Activated naive CD8-positive, alpha-beta T cell treated with anti-CD3 and anti-CD28 coated beads, Interleukin-2, amount 10 ng/mL, durations not matched to agents 7 days and 5 days (primary cell): ENCODE measurements at regions not wholly inside any gene's neighbourhood (a gene's known extent, or its start where the extent isn't known, plus 50 kb on each side); places are given as distances from the start of the nearest gene placed in this dataset.

ENCODE experiments used
- ATAC-seq: fragments of 150-1000 bp; cut with Tn5 transposase; one replicate; pipeline ENCODE4 v1.10.0; 2021; ENCODE audit warnings: low read depth, moderate library complexity
- POLR2A ChIA-PET: fragments of 350-600 bp; sonication (Branson Sonifier 250); formaldehyde crosslinking; loops from one replicate; lab custom pipeline; 2021; ENCODE audit warnings: antibody characterized with exemption; lab: Charles Lee
- DNase-seq: peaks from one replicate; pipeline ENCODE4 v3.0.0; 2021
- H3K27ac Mint-ChIP-seq: one replicate; pipeline ENCODE4 v1.8.0; 2022; ENCODE audit warnings: mild to moderate bottlenecking, mixed read lengths
- H3K27me3 Mint-ChIP-seq: one replicate; pipeline ENCODE4 v1.8.0; 2022; ENCODE audit warnings: mild to moderate bottlenecking, moderate library complexity, mixed read lengths
- H3K36me3 Mint-ChIP-seq: one replicate; pipeline ENCODE4 v1.8.0; 2021; ENCODE audit warnings: mild to moderate bottlenecking, mixed read lengths
- H3K4me1 Mint-ChIP-seq: one replicate; pipeline ENCODE4 v1.8.0; 2021; ENCODE audit warnings: mixed read lengths
- H3K4me3 Mint-ChIP-seq: one replicate; pipeline ENCODE4 v1.8.0; 2022; ENCODE audit warnings: mild to moderate bottlenecking, moderate library complexity, mixed read lengths
- H3K9me3 Mint-ChIP-seq: one replicate; pipeline ENCODE4 v1.8.0; 2021; ENCODE audit warnings: mixed read lengths

DNA sequence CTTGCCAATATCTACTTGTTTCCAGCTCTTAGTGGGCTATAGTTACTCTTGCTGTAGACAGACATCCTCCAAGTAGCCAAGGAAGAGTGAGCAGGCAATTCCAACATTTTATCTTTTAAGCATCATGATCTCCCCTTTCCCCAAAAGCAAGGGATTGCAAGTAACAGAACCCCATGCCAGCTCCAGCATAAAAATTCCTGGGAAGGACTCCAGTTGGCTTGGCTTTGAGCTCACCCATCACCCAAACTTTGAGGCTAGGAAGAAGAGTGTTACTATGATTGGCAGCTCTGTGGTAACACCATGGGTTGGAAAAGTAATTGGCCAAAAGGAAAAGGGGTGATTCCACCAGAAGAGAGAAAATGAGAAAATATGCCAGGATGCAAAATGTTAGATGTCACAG is 1086.4 kb upstream of the RBFOX1 start:
- Mint-ChIP-seq H3K27me3 (no peaks in the 10 kb centered on the region), H3K4me3 (no peak overlapping the region), H3K4me1 (no peaks in the 10 kb centered on the region), H3K27ac (no peak overlapping the region), H3K36me3 (no peaks in the 10 kb centered on the region), H3K9me3 (no peaks in the 10 kb centered on the region)
- POLR2A ChIA-PET, result no interaction called here
- DNase-seq (no peak), ATAC-seq (no peak)

DNA sequence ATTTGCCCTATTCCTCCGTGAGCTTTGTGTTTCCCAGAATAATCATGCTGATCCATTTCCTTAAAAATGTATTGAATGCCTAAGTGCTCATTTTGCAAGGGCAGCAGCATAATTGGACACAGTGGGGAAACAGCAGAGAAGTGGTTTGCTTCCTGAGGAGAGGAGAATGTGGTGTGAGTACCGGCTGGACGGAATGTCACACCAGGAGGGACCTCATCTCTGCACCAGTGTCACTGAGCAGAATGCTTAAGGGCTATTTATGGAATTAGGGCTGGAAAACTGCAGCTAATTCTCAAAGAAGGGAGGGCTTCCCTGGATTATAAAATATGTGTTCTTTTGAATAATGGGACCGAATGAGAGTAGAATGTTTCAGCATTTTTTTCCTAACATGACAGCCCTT is 1100.6 kb upstream of the RBFOX1 start:
- no peaks in the 10 kb centered on the region for H3K27me3 Mint-ChIP-seq
- H3K27ac Mint-ChIP-seq, result no peak overlapping the region
- POLR2A ChIA-PET, result no interaction called here
- DNase-seq, result no peak
- ATAC-seq, result no peak
- no peaks in the 10 kb centered on the region for H3K36me3 Mint-ChIP-seq
- H3K9me3 Mint-ChIP-seq, result peaks cover 2% of the 10 kb centered on the region
- H3K4me1 Mint-ChIP-seq, result no peaks in the 10 kb centered on the region
- H3K4me3 Mint-ChIP-seq, result no peak overlapping the region

DNA sequence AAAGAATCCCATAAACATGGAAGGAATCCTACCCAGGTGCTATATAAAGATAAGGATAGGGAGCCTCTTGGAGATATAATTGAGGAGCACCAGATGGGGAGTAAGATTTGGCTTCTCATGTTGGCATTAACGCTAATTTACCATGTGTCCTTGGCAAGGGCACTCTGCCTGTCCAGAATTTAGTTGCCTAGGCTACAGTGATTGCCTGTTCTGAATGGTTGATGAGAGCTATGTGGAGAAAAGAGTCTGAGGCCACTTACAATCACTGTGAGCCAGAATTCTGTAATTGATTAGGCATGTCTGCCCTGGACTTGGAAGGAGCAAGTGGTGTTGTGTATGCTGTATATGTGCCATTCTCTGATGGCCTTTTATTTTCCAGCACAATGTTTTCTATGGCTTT is 1101.2 kb upstream of the RBFOX1 start:
- Mint-ChIP-seq H3K27ac (no peak overlapping the region), H3K36me3 (no peaks in the 10 kb centered on the region), H3K4me1 (no peaks in the 10 kb centered on the region), H3K9me3 (peaks cover 2% of the 10 kb centered on the region), H3K4me3 (no peak overlapping the region), H3K27me3 (no peaks in the 10 kb centered on the region)
- no peak for ATAC-seq
- DNase-seq, result no peak
- POLR2A ChIA-PET, result no interaction called here

DNA sequence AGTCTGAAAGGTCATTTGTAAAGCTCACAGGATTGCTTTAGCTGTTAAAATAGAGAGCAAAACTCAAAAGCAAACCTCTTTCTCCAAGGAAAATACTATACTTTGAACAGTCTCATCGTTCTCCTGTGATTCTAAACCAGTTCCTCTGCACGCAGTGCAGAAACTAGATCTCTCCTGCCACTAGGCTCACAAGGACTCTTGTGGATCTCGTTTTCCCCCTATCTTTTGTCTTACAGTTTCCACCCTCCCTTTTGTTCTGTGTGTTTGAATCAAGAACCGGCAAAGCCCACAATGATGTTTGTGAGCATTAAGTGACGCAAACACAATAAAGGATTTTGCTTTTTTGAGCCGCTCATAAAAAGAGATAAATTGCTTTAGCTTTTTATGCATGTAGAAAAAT is 1103.5 kb upstream of the RBFOX1 start:
- H3K4me1 Mint-ChIP-seq, result no peaks in the 10 kb centered on the region
- H3K27me3 Mint-ChIP-seq, result no peaks in the 10 kb centered on the region
- H3K9me3 Mint-ChIP-seq, result peaks cover 3% of the 10 kb centered on the region
- no peaks in the 10 kb centered on the region for H3K36me3 Mint-ChIP-seq
- POLR2A ChIA-PET, result no interaction called here
- DNase-seq (no peak), ATAC-seq (no peak)
- no peak overlapping the region for H3K27ac Mint-ChIP-seq
- no peak overlapping the region for H3K4me3 Mint-ChIP-seq

DNA sequence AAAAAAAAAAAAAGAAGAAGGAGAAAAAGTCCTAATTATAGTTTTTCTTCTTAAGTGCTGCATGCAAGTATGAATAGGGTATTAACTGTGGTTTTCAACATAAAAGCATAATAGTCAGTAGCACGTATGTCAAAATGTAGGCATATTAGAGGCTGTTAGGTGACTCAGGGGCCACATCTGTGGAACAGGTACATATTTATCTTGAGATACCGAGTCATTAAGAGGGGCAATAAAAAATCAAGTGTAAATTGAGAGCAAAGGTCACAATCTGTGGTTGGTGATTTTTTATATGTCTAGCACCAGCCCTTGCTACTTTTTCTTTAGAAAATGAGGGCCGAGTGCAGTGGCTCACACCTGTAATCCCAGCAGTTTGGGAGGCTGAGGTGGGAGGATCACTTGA is 1113.8 kb upstream of the RBFOX1 start:
- no peak overlapping the region for H3K4me3 Mint-ChIP-seq
- DNase-seq (no peak), ATAC-seq (no peak)
- peaks cover 4% of the 10 kb centered on the region for H3K9me3 Mint-ChIP-seq
- POLR2A ChIA-PET, result no interaction called here
- no peaks in the 10 kb centered on the region for H3K4me1 Mint-ChIP-seq
- H3K27me3 Mint-ChIP-seq, result no peaks in the 10 kb centered on the region
- no peaks in the 10 kb centered on the region for H3K36me3 Mint-ChIP-seq
- no peak overlapping the region for H3K27ac Mint-ChIP-seq

DNA sequence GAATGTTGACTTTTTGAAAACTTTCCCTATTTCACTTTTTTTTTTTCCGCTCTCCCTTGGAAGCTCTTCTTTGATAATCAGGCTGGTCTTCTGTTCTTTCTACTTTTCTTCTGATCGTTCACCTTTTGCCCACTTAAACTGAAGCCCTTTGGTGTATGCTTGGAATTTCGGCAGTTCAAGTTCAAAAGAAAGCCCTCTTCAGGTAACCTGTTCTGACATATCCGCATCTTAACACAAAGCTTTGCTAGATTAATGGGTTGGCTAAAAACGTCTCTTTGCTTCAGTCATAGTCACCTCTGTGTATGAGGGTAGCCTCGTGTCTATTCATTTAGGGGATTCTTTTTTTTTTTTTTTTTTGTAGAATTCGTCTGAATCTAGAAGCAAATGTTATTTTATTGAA is 1115.8 kb upstream of the RBFOX1 start:
- Mint-ChIP-seq H3K4me1 (no peaks in the 10 kb centered on the region), H3K27me3 (no peaks in the 10 kb centered on the region), H3K27ac (no peak overlapping the region), H3K4me3 (no peak overlapping the region), H3K36me3 (no peaks in the 10 kb centered on the region), H3K9me3 (peaks cover 1% of the 10 kb centered on the region)
- no peak for ATAC-seq
- POLR2A ChIA-PET, result no interaction called here
- no peak for DNase-seq

DNA sequence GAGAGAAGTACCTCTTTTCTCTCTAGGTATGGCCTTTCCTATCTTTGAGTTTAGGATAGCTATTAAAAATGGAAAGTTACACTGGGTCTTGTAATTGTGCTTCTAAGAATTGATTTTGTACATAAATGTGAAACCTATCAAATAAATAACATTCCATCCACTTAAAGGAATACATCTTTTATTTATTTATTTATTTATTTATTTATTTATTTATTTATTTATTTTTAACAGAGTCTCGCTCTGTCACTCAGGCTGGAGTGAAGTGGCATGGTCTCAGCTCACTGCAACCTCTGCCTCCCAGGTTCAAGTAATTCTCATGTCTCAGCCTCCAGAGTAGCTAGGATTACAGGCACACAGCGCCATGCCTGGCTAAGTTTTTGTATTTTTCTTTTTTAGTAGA is 1114.0 kb upstream of the EEF2KMT start:
- no peak overlapping the region for H3K27ac Mint-ChIP-seq
- H3K9me3 Mint-ChIP-seq, result peaks cover 5% of the 10 kb centered on the region

DNA sequence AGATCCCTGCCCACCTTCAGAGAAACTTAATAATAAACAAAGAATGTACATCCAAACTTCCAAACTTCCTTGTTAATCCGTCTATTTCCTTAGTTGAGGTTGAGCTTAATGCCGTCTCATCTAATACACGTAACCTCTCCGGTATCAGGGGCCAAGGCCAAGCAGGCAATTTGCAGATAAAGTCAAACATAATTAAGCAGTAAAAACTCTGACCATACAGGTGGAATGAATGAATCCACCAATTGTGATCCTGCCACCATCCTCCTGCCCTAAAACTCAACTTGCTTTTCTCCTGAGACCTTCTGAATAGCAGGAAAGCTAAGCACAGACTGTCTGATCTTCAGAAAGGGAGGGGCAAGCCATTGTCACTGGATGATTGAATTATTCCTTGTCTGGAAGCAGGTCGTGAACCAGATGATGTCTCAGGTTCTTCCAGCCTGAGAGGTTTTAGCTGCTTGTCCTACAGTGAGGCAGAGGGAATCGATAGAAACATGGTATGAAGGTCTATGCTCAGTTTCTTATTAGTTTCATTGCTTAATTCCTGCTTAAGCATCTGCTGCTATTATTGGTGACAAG is 1111.8 kb upstream of the EEF2KMT start:
- no peaks in the 10 kb centered on the region for H3K27me3 Mint-ChIP-seq
- H3K9me3 Mint-ChIP-seq, result peaks cover 5% of the 10 kb centered on the region
- no peaks in the 10 kb centered on the region for H3K4me1 Mint-ChIP-seq
- no peak overlapping the region for H3K27ac Mint-ChIP-seq
- POLR2A ChIA-PET, result no interaction called here
- no peak for ATAC-seq
- no peak overlapping the region for H3K4me3 Mint-ChIP-seq
- no peaks in the 10 kb centered on the region for H3K36me3 Mint-ChIP-seq
- DNase-seq, result no peak

More for the DNA sequence above, 1114.0 kb upstream of the EEF2KMT start:
- POLR2A ChIA-PET, result no interaction called here
- H3K4me3 Mint-ChIP-seq, result no peak overlapping the region
- no peaks in the 10 kb centered on the region for H3K4me1 Mint-ChIP-seq
- DNase-seq, result no peak
- no peaks in the 10 kb centered on the region for H3K36me3 Mint-ChIP-seq
- no peak for ATAC-seq
- H3K27me3 Mint-ChIP-seq, result no peaks in the 10 kb centered on the region

DNA sequence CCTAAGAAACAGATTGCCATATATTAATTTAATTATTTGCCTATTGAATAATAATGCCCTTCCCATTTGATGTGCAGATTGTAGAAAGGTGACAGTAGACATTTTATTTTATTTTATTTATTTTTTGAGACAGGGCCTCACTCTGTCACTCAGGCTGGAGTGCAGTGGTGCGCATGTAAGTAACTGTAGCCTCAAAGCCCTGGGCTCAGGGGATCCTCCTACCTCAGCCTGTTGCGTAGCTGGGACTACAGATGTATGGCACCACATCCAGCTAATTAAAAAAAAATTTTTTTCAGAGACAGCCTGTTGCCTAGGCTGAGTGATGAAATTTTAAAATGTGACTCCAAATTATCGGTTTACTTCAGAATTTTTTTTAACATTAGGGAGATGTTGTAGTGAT is 1110.0 kb upstream of the EEF2KMT start:
- ATAC-seq, result no peak
- Mint-ChIP-seq H3K9me3 (peaks cover 5% of the 10 kb centered on the region), H3K4me3 (no peak overlapping the region), H3K27ac (no peak overlapping the region), H3K36me3 (no peaks in the 10 kb centered on the region), H3K27me3 (no peaks in the 10 kb centered on the region), H3K4me1 (no peaks in the 10 kb centered on the region)
- POLR2A ChIA-PET, result no interaction called here
- DNase-seq, result no peak

DNA sequence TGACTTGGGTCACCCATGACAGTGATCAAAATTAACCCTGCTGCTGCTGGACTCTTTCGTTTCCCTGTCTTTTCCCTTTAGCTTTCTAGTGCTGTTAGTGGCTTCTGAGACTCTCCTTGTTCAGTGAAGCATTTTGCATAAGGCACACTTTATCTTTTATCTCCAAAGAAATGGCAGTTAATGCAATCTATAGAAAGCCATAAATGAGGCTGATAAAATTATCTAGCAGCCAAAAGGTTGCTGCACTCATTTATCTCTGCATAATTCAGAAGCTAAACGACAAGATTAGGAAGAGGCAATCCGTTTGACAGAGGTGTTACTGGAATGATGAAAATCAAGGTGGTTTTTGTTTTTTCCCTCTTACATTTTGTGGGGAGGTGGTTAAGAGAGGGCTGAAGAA is 1109.5 kb upstream of the EEF2KMT start:
- no peaks in the 10 kb centered on the region for H3K4me1 Mint-ChIP-seq
- ATAC-seq (no peak), DNase-seq (no peak)
- no peak overlapping the region for H3K27ac Mint-ChIP-seq
- H3K4me3 Mint-ChIP-seq, result no peak overlapping the region
- POLR2A ChIA-PET, result no interaction called here
- no peaks in the 10 kb centered on the region for H3K36me3 Mint-ChIP-seq
- no peaks in the 10 kb centered on the region for H3K27me3 Mint-ChIP-seq
- H3K9me3 Mint-ChIP-seq, result peaks cover 5% of the 10 kb centered on the region

DNA sequence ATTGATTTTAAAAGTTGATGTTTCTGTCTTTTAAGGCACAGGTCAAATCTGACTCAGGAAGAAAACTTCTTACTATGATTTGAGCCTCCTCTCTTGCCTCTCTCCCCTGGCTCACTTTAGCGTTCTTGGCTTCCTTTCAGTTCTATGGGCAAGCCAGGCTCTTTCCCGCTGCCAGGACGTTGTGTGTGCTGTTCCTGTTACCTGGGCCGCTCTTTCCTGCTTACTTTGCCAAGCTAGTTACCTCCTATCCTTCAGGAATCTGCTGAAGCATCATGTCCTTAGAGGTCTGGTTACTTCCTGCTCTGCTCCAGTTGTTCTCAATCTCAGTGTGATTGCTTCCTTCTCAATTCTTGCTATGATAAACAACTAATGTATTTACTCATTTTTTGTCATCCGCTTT is 1108.5 kb upstream of the EEF2KMT start:
- DNase-seq, result no peak
- ATAC-seq, result no peak
- no peaks in the 10 kb centered on the region for H3K4me1 Mint-ChIP-seq
- H3K27ac Mint-ChIP-seq, result no peak overlapping the region
- H3K9me3 Mint-ChIP-seq, result peaks cover 5% of the 10 kb centered on the region
- POLR2A ChIA-PET, result no interaction called here
- H3K27me3 Mint-ChIP-seq, result no peaks in the 10 kb centered on the region
- no peak overlapping the region for H3K4me3 Mint-ChIP-seq
- H3K36me3 Mint-ChIP-seq, result no peaks in the 10 kb centered on the region

DNA sequence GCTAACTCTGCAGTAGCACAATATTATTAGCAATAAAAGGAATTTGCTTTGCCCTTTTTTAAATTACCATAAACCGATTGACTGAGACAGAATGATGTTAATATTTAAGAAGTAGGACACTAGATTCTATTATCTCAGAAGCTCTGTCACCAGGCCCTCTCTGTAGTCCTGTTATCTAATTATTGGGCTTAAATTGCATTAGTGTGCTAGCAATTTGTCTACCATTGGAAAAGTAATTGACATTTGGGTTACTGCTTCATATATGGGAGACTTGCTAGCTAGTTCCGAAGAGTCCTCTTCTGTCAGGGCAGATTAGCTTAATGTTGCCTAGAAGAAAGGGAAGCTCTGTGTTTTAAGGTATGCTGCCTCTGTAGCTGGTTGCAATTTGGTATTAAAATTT is 1107.3 kb upstream of the EEF2KMT start:
- Mint-ChIP-seq H3K27me3 (no peaks in the 10 kb centered on the region), H3K36me3 (no peaks in the 10 kb centered on the region), H3K27ac (no peak overlapping the region), H3K4me1 (no peaks in the 10 kb centered on the region), H3K4me3 (no peak overlapping the region), H3K9me3 (peaks cover 4% of the 10 kb centered on the region)
- POLR2A ChIA-PET, result no interaction called here
- no peak for DNase-seq
- ATAC-seq, result no peak

DNA sequence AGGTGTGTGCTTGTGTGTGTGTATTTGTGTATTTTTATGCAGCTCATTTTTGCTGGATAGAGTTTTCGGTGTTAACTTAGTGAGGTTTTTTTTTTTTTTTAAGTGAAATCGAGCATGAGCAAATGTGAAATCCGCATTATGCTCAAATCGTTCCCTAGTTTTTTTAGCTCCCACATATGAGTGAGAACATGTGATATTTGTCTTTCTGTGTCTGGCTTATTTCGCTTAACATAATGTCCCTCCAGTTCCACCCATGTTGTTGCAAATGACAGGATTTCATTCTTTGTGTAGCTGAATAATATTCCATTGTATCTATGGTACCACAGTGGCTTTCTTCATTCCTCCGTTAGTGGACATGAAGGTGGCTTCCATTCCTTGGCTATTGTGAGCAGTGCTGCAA is 1103.3 kb upstream of the EEF2KMT start:
- POLR2A ChIA-PET, result no interaction called here

DNA sequence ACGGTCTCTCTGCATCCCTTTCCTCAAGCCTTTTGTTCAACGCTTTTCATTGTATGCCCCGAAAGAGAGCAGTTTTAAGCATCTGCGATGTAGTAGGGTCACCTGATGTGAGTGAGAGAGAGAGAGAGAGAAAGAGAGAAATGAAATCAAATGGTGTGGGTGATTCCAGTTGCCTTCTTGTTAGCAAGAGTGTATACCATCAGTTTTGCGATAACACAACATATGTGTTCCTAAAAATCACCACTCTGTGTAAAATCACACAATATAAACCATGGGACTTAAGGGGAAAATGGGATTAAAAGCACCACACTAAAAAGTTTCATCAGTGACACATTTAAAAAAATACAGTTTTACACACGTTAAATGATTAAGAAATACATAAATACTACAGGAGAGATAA is 1102.7 kb upstream of the EEF2KMT start:
- no peak for DNase-seq
- no peaks in the 10 kb centered on the region for H3K36me3 Mint-ChIP-seq

More for the DNA sequence above, 1103.3 kb upstream of the EEF2KMT start:
- no peaks in the 10 kb centered on the region for H3K27me3 Mint-ChIP-seq
- H3K27ac Mint-ChIP-seq, result no peak overlapping the region
- H3K4me1 Mint-ChIP-seq, result no peaks in the 10 kb centered on the region
- no peaks in the 10 kb centered on the region for H3K36me3 Mint-ChIP-seq
- H3K4me3 Mint-ChIP-seq, result no peak overlapping the region
- H3K9me3 Mint-ChIP-seq, result peaks cover 2% of the 10 kb centered on the region
- ATAC-seq (no peak), DNase-seq (no peak)

DNA sequence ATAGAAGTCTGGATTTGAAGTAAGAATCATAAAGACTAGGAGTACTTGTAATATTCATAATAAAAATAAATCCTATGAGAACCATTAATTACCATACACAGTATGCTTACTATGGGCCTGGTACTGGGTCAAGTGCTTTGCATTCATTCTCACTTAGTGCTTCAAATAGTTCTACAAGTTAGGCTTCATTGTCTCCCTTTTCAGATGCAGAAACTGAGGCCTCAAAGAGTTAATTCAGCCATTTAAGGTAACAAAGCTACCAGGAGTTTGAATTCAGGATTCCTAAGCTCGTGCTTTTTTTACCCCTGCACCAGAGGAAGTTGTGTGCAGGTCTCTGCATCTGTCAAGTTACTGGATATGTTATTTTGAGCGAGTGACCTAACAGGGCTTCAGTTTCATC is 1098.4 kb upstream of the EEF2KMT start:
- H3K4me1 Mint-ChIP-seq, result no peaks in the 10 kb centered on the region
- no peak for ATAC-seq
- H3K9me3 Mint-ChIP-seq, result peaks cover 9% of the 10 kb centered on the region
- no peaks in the 10 kb centered on the region for H3K27me3 Mint-ChIP-seq
- no peak for DNase-seq
- H3K27ac Mint-ChIP-seq, result no peak overlapping the region
- H3K4me3 Mint-ChIP-seq, result no peak overlapping the region
- POLR2A ChIA-PET, result no interaction called here
- no peaks in the 10 kb centered on the region for H3K36me3 Mint-ChIP-seq

More for the DNA sequence above, 1102.7 kb upstream of the EEF2KMT start:
- POLR2A ChIA-PET, result no interaction called here
- H3K27me3 Mint-ChIP-seq, result no peaks in the 10 kb centered on the region
- no peak overlapping the region for H3K4me3 Mint-ChIP-seq
- ATAC-seq, result no peak
- H3K4me1 Mint-ChIP-seq, result no peaks in the 10 kb centered on the region
- H3K27ac Mint-ChIP-seq, result no peak overlapping the region
- H3K9me3 Mint-ChIP-seq, result peaks cover 2% of the 10 kb centered on the region
